Pancreas (tissue), 10 donors: ENCODE measurements at regions not wholly inside any gene's neighbourhood (a gene's known extent, or its start where the extent isn't known, plus 50 kb on each side); places are given as distances from the start of the nearest gene placed in this dataset.

ENCODE experiments used
- ATAC-seq, 4 donors: fragments of 200-7000 bp; cut with Tn5 transposase; one replicate each; pipeline versions ENCODE4 v1.8.0 to v1.9.1; 2020; ENCODE audit warnings: mild to moderate bottlenecking in 4 of 4, moderate library complexity in 4 of 4
- DNase-seq, 6 donors: peaks; one replicate each; pipeline ENCODE4 v3.0.0-alpha.2; 2020
- FAIRE-seq: peaks from 2 replicates; lab custom pipeline; 2012; peaks lifted over from hg19 to GRCh38; lab: Jason Lieb, UNC
- H3K27ac ChIP-seq, 4 donors: fragments of 200-600 bp; sonication (generic); 1 replicate in 3 of 4; 2 replicates in 1 of 4; pipeline versions ENCODE4 v1.5.0 to v1.8.0; 2020
- H3K27me3 ChIP-seq, 4 donors: fragments of 200-600 bp; one replicate each; pipeline ENCODE4 v1.8.0; 2021
- H3K36me3 ChIP-seq, 3 donors: fragments of 200-600 bp; sonication (generic) in 1 of 3; one replicate each; pipeline versions ENCODE4 v1.5.0 to v1.8.0; 2020 to 2021
- H3K4me1 ChIP-seq, 3 donors: fragments of 200-600 bp; one replicate each; pipeline ENCODE4 v1.8.0; 2021
- H3K4me3 ChIP-seq, 4 donors: fragments of 200-600 bp; sonication (generic) in 2 of 4; one replicate each; pipeline versions ENCODE4 v1.5.0 to v1.8.0; 2020 to 2021
- H3K9me3 ChIP-seq, 4 donors: fragments of 200-600 bp; one replicate each; pipeline ENCODE4 v1.8.0; 2021
- WGBS, 2 donors: extraction: QIAGEN DNeasy Blood & Tissue Kit; methylation state at CpG; one replicate each; pipeline ENCODE4 v1.1.7; 2013; 5-methylcytosine and 5-hydroxymethylcytosine counted together
- intact Hi-C, 3 donors: fragments of 100-400 bp; cut with DNase I; formaldehyde crosslinking; loops; one replicate each; pipeline versions ENCODE4 v1.11.1 to v1.14.2; 2022
- TF ChIP-seq, protein P1 (sequence below), 4 donors: fragments of 200-600 bp; sonication (generic) in 3 of 4; IDR thresholded peaks; one replicate each; pipeline versions ENCODE4 v1.5.0 to v1.8.0; 2021; ENCODE audit warnings: antibody characterized with exemption in 4 of 4
- donor health status: healthy with polysubstance abuse.
- donor health status: DM: no; HTN: no; CAD: no; lungs with moderate emphysema.
- donor health status: DM: no; HTN: no; CAD: no.
- donor health status: control.
- donor health status: control.
- donor health status: Bipolar disorder and iron deficiency.
- donor health status: DM: yes; HTN: yes; CAD: no.
- donor health status: DM: no; HTN: no; CAD: no.
- donor health status: DM: no; HTN: no; CAD: no.
- donor health status: DM: yes; HTN: yes; CAD: no.

GRCh38 chr3:25289156-25289555 lies 138.9 kb upstream of the RARB start:
- H3K36me3 ChIP-seq = no peaks in the 10 kb centered on the region
- H3K27ac ChIP-seq = no peak overlapping the region
- no peak overlapping the region for H3K4me3 ChIP-seq
- no peaks in the 10 kb centered on the region for H3K27me3 ChIP-seq
- TF ChIP-seq, protein P1, sequence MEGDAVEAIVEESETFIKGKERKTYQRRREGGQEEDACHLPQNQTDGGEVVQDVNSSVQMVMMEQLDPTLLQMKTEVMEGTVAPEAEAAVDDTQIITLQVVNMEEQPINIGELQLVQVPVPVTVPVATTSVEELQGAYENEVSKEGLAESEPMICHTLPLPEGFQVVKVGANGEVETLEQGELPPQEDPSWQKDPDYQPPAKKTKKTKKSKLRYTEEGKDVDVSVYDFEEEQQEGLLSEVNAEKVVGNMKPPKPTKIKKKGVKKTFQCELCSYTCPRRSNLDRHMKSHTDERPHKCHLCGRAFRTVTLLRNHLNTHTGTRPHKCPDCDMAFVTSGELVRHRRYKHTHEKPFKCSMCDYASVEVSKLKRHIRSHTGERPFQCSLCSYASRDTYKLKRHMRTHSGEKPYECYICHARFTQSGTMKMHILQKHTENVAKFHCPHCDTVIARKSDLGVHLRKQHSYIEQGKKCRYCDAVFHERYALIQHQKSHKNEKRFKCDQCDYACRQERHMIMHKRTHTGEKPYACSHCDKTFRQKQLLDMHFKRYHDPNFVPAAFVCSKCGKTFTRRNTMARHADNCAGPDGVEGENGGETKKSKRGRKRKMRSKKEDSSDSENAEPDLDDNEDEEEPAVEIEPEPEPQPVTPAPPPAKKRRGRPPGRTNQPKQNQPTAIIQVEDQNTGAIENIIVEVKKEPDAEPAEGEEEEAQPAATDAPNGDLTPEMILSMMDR (IDR thresholded peaks at IDR 0.05) = no peak
- no peak for FAIRE-seq
- ATAC-seq = no peak
- WGBS, 2 donors = 41 to 50% methylated on average over 1 of the region's 1 CpG
- H3K4me1 ChIP-seq = no peaks in the 10 kb centered on the region
- DNase-seq = no peak
- intact Hi-C loops = no loop called here
- H3K9me3 ChIP-seq = no peaks in the 10 kb centered on the region

DNA sequence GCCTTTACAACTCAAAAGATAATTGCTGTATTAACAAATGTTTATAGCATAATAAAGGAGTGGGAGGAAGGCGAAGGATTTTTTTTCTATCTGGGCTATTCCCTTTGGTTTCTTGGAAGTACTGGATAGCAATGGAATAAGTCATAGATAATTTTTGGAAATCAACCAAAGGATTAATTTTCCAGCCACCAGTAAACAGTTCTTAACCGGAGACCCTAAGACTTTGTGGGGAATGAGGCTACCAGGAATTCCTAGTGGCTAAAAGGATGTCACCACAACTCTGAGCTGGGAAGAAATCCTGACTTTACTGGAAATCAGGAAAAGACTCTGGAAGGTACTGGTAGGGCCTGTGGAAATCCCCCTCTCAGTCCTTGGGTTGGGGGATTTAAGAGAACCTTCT lies 138.4 kb upstream of the RARB start:
- Histone ChIP-seq H3K4me3 (no peak overlapping the region), H3K9me3 (no peaks in the 10 kb centered on the region), H3K36me3 (no peaks in the 10 kb centered on the region), H3K27me3 (no peaks in the 10 kb centered on the region), H3K4me1 (no peaks in the 10 kb centered on the region), H3K27ac (no peak overlapping the region)
- DNase-seq = no peak
- ATAC-seq = peak in 1 of 4 donors; percentile 54
- FAIRE-seq = no peak
- TF ChIP-seq, protein P1 (IDR thresholded peaks at IDR 0.05) = no peak
- intact Hi-C loops = no loop called here
- 79 to 89% methylated on average over 2 of the region's 2 CpGs for WGBS, 2 donors

- Histone ChIP-seq H3K4me1 (no peaks in the 10 kb centered on the region), H3K27ac (no peak overlapping the region), H3K27me3 (no peaks in the 10 kb centered on the region), H3K4me3 (no peak overlapping the region), H3K36me3 (no peaks in the 10 kb centered on the region), H3K9me3 (no peaks in the 10 kb centered on the region)
- FAIRE-seq (no peak), ATAC-seq (no peak), DNase-seq (no peak)
- TF ChIP-seq, protein P1 (IDR thresholded peaks at IDR 0.05) = no peak
- WGBS, 2 donors = 6 to 11% methylated on average over 2 of the region's 2 CpGs
- intact Hi-C loops = no loop called here
Measured at GRCh38 chr3:25291481-25291905, 136.6 kb upstream of the RARB start.

GRCh38 chr3:25292036-25292435 lies 136.0 kb upstream of the RARB start:
- no peak for FAIRE-seq
- Histone ChIP-seq H3K4me3 (no peak overlapping the region), H3K36me3 (no peaks in the 10 kb centered on the region), H3K27ac (no peak overlapping the region), H3K27me3 (no peaks in the 10 kb centered on the region), H3K4me1 (no peaks in the 10 kb centered on the region), H3K9me3 (no peaks in the 10 kb centered on the region)
- TF ChIP-seq, protein P1 (IDR thresholded peaks at IDR 0.05) = no peak
- WGBS, 2 donors = 59 to 69% methylated on average over 3 of the region's 3 CpGs
- intact Hi-C loops = no loop called here
- ATAC-seq = no peak
- DNase-seq = no peak

GRCh38 chr3:25292595-25292994 lies 135.5 kb upstream of the RARB start:
- ATAC-seq = no peak
- no peak for DNase-seq
- Histone ChIP-seq H3K4me1 (no peaks in the 10 kb centered on the region), H3K36me3 (no peaks in the 10 kb centered on the region), H3K4me3 (no peak overlapping the region), H3K27ac (no peak overlapping the region), H3K9me3 (no peaks in the 10 kb centered on the region), H3K27me3 (no peaks in the 10 kb centered on the region)
- no peak for FAIRE-seq
- WGBS, 2 donors = 70 to 78% methylated on average over 6 of the region's 6 CpGs
- intact Hi-C loops = no loop called here
- TF ChIP-seq, protein P1 (IDR thresholded peaks at IDR 0.05) = no peak
